GM21515 (cell line): ENCODE measurements at regions not wholly inside any gene's neighbourhood (a gene's known extent, or its start where the extent isn't known, plus 50 kb on each side); places are given as distances from the start of the nearest gene placed in this dataset.

Source experiments
- ATAC-seq: cut with Tn5 transposase; IDR thresholded peaks from one replicate; pipeline ENCODE4 v1.9.1; 2021; ENCODE audit not compliant: unreplicated experiment

DNA sequence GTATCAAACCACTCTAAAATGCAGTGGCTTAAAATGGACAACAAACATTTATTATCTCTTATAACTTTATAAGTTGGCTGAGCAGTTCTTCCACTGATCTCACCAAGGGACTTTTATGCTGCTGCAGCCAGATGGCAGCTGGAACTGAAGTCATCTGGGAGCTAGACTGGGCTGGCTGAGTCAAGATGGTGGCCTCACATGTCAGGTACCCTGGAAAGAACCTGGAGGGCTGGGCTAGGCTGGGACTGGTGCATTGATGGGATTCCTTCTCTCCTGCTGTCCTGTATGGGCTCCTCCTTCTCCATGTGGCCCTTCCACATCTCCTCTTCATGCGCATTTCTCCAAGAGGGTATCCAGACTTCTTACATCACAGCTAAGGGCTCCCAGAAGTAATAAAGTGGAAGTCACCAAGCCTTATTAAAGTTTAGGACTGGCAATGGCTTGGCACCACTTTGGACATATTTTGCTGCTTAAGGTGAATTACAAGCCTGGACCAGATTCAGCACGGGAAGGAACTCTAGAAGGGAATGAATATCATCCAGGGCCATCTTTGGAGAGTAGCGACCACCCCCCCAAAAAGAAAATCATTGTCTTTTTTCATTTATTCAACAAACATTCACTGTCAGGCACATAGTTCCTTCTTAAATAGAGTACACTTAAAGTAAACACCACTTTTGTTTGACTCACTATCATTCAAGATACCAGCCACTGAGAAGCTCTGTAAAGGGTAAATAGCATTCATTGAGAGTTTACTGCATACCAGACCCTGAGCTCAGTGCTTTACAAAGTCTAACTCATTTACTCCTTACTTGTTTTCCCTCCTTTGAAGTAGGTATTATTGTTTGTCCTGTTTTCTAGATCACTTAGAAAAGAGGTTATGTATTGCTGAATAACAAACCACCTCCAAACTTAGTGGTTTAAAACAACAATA is 138.0 kb downstream of the ZFP36L2 start:
- no peak for ATAC-seq

DNA sequence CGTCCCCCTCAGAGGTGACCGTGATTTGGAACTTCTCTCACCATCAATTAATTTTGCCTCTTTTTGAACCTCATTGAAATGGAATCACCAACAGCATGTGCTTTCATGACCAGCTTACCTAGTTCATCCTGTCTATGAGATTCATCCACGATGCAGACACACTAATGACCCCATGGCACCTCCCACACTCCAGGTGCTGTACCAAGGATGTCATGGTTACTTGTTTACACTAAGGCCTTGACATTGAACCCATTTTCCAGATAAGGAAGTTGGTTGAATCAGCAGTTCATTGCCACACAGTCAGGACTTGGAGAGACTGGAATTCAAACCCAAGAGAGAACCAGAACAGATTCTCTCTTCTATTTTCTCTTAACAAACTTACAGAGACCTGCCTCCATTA is 139.0 kb downstream of the ZFP36L2 start:
- ATAC-seq: no peak

DNA sequence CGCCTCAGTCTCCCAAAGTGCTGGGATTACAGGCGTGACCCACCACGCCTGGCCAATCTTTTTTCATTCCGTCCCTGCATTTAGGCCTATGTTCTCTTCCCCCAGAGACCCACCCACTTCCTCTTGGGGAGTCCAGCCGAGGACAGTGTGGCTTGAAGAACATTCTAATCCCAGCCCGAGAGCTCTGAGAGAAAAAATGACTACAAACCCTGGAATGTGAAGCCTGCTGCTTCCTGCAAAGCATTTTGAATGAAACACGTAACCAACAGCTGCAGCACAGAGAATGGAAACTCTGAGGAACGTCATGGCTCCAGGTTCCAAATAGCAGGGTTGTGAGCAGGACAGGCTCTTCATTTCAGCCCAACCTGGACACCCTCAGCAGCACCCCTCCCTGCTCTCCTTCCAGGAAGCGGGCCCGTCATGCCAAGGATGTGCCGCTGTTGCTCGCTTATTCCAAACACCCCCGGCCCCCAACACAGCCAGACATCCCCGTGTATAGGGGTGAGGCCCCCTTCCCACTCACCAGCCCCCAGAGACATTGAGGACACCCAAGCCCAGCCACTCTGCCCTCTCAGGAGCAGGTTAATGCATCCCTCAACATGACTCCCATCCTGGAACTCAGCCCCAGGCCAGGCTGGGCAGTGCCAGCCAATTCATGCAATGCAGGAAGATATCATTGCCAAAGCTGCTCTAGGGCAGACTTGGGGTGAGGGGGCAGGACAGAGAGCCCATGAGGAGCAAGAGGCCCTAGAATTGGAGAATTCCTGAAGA is 139.8 kb downstream of the ZFP36L2 start:
- ATAC-seq: no peak

DNA sequence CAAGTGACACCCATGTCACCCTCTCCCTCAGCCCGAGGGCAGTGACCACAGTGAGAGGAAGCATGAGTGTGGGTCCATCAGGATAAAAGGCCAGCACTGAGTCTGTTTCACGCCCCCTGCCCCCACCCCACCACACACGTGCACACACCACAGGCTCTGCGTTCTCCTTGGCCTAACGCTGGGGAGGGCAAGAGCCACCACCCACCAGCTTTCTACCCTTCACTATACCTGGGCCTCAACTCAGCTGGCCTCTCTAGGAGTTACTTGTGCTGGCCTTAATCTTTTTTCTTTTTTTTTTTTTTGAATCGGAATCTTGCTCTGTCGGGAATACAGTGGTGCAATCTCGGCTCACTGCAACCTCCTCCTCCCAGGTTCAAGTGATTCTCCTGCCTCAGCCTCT is 140.5 kb downstream of the ZFP36L2 start:
- no peak for ATAC-seq

DNA sequence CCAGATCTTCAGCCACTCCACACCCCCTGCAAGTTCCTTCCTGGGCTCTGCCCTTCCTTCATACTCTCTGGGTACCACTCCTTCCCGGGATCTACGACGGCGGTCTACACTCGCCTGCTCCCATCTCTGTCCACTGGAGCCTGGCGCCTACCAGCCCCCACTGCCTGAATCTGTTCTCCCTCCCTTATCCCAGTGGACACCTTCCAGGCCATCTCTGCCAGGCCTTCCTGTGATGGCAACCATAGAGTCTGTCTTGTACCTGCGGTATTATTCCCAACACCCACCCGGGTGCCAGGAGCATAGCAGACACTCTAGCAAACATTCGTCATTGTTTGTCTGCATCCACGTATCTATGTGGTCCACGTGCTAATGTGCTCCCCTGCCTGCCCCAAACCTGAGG is 140.9 kb downstream of the ZFP36L2 start:
- no peak for ATAC-seq

DNA sequence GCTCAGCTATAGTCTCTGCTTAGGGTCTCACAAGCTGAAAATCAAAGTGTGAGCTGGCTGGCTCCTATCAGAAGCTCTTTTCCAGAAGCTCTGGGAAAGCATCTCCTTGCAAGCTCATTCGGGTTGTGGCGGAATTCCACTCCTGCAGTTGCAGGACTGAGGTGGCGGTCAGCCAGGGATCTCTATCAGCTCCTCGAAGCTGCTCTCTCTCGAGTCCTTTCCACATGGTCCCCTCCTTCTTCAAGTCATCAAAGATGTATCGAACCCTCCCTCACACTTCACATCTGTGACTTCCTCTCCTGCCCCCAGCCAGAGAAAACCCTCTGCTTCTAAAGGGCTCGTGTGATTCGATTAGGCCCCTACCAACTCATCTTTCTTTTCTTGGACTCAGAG is 141.7 kb downstream of the ZFP36L2 start:
- ATAC-seq: no peak

DNA sequence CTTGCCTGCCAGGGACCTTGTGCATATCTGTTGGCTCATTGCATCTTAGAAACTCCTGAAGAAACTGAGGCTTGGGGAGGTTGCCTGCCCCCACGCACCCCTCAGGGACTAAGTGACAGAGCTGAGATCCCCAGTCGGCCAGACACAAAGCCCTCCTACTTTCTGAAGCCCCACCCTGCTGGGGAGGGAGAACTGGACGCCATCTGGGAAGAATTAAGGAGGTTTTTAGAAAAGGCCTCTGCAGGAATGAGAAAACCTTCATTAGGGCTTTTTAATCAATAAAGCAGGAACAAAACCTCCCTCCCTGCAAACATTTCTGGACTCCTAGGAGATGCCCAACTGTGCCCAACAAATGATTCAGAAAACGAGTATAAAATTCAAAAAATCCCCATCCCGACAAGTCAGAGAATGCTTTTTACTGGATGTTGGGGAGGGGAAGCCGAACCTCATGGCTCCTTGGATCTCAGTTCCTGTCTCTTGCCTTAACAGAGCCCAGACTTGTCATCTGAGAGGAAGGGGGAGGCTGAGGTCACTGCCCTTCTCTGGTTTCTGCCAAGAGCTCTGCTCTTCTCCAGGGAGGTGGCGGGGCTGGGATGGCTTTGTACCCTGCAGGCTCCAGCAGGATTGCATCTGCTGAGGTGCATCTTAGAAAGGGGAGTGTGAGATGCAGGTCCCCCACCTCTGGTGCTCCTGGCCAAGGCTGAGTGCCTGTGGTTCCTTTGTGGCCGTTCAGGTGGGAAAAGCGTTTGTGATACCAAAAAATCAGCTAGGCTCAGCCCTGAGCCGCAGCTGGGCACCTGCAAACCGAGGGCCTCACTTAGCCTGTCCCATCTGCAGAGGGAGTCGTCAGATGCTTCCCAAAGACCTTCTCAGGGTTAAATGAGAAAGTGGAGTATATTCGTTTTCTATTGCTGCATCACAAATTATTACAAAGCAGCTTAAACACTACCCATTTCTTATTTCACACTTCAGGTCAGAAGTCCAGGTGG is 142.4 kb downstream of the ZFP36L2 start:
- ATAC-seq: no peak

DNA sequence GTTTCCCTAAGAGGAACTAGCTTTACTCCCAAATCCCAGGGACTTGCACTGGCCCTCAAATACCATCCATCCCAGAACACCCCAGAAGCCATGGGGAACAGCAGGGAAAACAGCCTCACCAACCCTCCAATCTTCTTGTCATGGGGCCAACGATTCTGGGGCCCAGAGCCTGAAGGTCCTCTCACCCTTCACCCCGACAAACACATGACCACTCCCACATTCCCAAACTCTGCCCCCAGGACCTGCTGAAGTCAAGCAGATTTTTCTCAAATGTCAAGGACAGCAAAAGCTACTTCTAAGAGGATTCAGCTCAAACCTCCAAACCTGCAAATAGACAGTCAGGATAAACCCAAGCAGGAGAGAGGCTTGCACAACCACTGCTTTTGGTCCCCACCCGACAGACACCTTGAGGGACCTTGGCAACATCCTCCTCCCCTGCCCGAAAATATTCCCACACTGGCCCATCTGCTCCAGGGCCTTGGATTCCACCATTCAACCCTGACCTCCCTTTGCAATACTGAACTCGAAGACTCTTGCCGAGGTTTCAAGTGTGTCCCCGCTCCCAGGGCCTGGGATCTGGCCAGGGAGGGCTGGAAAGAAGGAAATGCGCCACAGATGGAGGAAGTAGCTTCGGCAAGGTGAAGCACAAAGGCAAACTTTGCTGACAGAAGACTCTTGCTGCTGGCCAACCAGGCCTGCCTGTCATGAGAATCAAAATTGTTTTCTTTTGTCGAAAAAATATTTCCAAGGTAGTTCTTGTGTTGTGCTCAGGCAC is 143.3 kb downstream of the ZFP36L2 start:
- ATAC-seq: no peak

DNA sequence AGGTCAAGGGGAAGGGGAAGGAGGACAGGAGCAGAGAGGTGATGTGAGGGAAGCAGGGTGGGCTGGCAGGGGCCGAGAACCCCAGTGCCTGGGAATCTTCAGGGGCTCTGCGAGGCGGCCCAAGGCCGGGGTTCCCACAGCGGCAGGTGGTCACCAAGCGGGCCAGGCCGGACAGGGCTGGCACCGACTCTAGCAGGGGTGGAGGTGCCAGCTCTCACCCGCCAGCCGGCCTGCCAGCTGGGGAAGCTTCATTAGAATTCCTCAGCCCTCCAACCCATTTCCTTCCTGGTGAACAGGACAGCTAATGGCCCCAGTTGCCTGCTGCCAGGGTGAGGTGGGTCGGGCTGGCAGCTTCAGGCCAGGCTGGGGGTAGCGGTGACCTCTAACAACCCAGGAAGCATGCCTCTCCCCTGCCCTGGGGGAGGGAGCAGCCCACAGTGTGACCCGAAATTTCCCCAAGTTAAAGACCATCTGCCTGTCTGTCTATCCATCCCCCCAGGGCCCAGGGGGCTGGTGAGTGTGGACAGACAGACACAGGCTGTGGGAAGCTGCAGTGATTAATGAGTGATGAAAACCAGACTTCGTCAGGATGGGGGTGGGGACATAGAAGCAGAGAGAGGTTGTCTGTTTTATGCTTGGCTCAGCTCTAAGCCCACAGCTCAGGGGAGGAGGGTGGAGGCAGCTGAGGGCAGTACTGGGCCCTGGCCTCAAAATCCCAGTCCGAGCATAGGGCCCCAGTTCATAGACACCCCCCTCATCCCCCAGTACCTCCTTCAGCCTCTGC is 144.1 kb downstream of the ZFP36L2 start:
- no peak for ATAC-seq

DNA sequence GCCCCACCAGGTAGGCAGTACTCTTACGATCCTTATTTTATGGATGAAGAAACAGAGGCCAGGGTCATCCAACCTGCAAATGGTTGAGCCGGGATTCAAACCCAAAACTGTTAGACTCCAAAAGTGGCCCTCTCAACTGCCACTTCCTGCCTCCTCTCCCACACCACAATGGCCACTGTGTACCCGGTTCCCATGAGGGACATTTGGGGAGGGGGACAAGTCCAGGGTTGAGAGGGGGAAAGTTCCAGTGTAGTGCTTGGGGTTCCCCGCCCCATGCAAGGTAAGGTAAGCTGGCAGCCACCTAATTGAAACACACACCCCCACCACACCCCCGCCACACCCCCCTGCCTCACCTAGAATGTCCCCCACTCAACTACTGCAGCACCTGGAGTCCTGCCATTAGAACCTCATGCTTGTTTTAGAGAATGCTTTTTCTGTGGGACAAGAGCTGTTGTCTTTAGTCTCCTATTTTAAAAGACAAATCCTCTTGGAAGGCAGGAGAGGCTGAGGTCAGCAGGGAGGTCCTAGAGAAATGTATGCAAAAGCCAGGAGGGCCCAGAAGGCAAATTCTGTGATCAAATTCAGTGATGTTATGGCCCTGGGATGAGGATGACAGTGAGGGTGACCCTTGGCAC is 145.2 kb downstream of the ZFP36L2 start:
- no peak for ATAC-seq

DNA sequence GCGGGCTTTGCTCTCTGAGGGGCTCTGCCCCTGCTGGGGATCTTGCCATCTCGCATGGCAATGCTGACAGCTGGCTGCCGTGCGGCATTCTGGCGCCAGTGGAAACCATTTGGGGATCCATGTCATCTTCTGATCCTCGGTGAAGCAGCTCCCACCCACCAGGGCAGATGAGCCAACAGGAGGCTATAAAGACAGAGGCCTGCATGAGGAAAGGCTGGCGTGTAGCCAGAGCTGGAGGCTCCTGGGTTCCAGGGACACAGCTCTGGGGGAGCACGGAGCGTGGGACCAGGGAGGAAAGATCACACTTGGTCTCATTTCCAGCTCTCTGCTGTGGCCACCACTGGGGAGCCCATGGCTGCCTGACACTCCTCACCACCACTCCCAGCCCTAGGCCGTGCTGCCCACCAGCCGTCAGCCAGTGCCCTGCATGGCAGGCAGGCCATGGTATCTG is 145.8 kb downstream of the ZFP36L2 start:
- ATAC-seq: no peak

DNA sequence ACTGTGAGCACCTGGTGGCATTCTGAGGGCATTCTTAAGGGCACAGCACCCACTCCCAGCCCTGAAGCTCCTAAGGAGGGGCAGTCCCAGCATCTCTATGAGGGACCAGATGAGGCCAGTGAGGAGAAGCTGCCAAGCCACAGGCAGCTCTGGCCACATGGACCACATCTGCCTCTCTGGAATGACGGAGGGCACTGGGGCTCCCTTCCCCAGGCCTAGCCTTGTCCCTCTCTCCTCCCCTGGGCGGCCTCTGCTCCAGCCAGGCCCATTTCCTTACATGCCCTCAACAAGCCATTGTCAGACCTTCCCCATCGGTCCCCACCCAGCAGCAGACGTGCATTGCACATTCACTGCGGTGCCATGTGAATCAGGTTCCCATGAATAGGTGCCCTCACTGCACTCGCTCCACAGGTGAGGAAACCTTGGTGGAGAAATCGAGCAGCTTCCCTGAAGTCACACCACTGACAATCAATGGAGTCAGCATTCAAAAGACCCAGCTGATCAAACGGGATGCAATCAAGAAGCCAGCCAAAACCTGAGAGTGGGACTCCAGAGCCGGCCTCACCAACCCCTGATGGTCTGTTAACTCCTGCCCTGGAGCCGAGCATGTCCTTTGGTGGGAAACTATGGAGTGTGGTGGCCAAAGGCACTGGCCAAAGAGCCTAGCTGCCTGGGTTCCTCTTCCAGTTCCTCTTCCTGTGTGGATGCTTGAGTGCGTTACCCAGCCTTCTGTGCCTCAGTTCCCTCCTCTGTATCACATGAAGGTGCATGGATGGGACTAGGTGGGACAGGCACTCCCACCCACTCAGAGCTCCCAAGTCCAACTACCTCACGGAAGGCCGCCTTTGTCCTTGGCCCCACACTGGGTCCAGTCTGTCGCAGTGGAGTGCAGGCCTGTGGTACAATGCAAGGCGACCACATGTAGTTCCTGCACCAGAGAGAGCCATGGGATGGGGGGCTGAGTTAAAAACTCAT is 147.3 kb downstream of the ZFP36L2 start:
- ATAC-seq: no peak

DNA sequence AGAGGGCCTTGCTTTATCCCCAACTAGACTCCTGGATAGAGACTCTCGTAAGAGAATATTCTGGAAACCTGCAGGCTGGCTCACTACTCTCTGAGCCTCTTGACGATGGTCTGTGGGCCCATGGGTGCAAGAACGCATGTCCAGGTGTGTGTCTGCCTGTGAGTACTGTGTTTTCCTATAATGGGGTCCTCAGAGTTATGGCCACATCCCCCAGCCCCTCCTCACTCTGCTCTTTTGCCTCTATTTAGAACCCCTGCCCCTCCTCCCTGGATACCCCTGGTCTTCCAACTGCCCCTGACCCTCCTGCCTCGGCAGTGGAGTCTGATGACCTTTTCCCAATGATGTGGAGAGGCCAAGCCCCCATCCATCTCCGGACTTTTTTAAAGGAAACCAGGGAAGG is 148.1 kb downstream of the ZFP36L2 start:
- ATAC-seq: no peak

DNA sequence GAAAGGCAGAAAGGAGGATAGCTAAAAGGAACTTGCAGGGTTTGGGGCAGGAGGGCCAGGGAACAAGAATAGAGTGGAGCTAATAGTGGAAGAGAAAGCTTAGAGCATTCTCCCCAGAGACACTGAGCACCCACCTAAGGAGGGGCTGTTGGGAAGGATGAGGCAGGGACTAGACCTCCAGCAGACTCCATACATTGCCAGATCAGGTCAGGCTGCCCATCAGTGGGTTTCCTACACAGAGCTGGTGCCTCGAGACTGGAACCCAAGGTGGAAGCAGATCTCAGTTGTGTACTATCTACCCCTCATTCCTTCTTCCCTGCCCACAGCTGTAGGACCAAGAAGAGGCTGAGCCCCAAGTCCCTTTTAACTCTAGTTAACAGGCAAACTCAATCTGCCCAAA is 148.5 kb downstream of the ZFP36L2 start:
- no peak for ATAC-seq

DNA sequence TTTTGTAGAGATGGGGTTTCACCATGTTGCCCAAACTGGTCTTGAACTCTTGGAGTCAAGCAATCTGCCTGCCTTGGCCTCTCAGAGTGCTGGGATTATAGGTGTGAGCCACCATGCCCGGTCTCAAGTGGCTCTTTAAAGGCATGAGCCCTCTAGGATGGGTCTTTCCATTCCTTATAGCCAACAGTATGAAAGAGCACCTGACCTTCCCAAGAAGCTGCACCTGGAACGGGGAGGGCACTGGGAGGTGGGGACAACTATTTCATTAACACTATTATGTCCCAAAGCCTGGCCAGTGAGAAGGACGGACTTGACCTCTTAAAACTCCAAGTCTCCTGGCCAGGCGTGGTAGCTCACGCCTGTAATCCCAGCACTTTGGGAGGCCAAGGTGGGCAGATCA is 149.7 kb downstream of the ZFP36L2 start:
- no peak for ATAC-seq

DNA sequence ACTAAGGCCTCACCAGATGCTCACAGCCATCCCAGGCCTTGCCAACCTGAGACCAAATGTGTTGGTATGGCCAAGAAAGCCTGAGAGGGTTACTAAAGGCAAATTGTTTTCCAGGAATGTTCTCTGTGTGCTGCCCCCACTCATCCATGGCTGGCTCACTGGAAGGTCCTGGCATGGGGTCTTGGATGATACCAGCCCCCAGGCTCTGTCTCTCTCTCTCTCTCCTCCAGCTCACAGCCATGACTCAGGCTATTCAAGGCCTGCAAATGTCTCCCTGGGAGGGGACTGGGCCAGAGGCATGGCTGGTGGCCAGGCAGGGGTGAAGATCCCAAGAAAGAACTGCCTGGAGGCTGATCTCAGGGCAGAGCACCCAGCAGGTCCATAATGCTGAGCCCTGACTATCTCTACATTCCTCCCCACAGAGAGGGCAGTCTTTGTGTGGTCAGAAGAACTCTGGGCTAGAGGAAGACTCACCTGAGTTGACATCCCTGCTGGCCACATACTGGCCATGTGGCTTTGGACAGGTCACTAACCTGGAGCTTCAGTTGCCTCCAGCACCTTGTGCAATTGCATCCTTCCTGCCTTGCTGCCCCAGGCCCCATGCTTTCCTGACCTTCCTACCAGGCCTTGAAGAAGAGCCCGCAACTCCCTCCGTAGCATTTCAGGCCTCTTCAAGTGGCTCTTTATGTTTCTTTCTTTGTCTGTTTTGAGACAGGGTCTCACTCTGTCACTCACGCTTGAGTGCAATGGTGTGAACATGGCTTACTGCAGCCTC is 150.4 kb downstream of the ZFP36L2 start:
- no peak for ATAC-seq

DNA sequence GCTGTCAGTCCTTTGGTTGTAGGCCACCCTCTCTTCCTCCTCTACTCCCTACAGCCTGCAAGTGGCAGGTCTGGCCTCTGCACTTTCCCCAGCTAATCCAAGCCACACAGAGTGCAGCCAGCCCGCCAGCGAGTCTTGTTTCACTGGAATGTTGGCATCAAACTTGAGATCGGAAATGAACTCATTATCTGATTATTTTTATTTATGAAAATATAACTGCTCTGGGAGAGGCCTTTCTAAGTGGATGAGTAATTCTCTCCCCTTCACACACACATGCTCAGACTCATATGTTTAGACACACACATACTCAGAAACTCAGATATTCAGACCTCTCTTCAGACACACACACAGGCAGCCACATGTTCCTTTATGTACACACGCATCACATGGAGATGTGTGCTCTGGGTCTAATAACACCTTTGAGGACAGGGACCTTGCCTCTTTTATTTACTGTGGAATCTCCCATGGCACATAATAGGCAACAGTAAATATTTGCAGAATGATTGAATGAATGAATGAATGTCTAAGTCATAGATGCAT is 151.3 kb downstream of the ZFP36L2 start:
- ATAC-seq: no peak
